ENCODE measurements at regions not wholly inside any gene's neighbourhood (a gene's known extent, or its start where the extent isn't known, plus 50 kb on each side); places are given as distances from the start of the nearest gene placed in this dataset.

DNA sequence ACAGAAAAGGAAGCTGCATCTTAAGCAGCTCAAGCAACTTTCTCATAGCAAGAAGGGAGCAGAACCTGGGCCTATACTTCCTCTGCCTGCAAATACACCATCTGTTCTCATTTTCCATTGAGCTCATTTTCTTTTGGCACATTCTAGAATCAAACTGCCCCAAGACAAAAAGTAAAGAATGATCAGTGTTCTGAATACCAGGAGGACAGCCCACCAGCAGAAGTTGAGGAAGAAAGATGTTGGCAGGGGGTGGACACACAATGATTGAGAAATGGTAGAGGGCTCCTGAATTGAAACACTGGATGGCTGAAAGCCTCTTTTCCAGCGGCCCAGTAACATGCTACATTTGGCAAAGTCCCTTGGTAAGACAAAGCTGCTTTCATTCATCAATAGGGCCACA, 171.8 kb downstream of the MED10 start:
- H3K4me3 ChIP-seq (ENCODE audit: low read depth, low read length) = no peak overlapping the region
- DNase-seq (ENCODE audit: low read depth) = no peak
- TF ChIP-seq, protein P1, sequence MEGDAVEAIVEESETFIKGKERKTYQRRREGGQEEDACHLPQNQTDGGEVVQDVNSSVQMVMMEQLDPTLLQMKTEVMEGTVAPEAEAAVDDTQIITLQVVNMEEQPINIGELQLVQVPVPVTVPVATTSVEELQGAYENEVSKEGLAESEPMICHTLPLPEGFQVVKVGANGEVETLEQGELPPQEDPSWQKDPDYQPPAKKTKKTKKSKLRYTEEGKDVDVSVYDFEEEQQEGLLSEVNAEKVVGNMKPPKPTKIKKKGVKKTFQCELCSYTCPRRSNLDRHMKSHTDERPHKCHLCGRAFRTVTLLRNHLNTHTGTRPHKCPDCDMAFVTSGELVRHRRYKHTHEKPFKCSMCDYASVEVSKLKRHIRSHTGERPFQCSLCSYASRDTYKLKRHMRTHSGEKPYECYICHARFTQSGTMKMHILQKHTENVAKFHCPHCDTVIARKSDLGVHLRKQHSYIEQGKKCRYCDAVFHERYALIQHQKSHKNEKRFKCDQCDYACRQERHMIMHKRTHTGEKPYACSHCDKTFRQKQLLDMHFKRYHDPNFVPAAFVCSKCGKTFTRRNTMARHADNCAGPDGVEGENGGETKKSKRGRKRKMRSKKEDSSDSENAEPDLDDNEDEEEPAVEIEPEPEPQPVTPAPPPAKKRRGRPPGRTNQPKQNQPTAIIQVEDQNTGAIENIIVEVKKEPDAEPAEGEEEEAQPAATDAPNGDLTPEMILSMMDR (IDR thresholded peaks at IDR 0.05; ENCODE audit: insufficient read depth, low read depth, low read length) = no peak

DNA sequence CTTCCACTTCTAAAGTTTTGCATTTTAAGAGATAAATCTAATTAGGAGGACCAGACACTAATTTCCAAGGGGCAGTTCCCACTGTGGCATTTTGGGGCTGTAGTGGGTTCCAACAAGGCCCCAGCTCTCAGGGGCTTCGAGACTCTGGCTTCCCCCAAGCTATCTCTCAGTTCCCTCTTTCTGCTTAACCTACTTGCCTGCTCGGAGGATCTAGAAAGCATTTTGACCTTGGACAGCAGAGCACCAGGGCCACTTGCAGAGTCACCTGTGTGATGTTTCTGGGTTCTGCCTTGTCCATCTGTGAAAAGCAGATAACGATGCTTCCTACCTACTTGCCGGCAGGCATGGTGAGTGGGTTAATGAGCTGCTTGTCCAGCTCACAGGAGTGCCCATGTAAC, 175.4 kb downstream of the MED10 start:
- TF ChIP-seq, protein P1 (IDR thresholded peaks at IDR 0.05; ENCODE audit: insufficient read depth, low read depth, low read length) = no peak
- no peak overlapping the region for H3K4me3 ChIP-seq (ENCODE audit: low read depth, low read length)
- no peak for DNase-seq (ENCODE audit: low read depth)

DNA sequence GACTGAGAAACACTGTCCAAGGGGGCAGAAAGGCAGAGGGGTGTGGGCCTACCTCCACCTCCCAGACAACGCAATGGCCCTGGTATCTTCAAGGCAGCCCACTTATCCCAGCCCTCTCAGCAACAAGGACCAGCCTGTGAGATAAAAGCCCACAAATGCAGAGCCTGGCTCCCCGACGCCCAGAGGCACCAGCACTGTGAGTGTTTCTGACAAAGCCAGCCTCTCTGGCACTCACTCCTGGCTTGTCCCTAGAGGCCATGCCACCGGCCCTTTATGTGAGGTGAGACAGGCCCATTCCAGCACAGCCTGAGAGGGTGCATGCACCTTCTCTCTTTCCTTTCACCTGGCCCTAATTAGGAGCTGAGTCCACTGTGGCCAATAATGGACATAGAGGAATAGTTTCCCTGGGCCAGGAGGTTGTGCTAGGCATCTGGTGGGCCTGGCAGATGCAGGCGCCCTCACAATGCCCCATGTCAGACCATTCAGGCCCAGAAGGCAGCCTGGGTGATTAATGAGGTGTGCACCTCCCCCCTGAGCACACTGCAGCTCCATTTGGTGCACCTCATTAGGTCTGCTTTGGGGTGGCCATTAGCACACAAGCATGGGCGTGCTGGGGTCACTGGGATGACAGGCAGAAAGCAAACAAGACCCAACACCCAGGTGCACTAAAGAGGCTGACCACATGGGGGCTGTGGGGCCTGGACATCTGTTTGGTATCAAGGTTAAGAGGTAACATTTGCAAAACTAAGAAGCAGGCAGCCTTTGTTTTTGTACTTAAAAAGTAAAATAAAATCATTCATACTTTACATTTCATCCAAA, 176.0 kb downstream of the MED10 start:
- TF ChIP-seq, protein P1 (IDR thresholded peaks at IDR 0.05; ENCODE audit: insufficient read depth, low read depth, low read length) = no peak
- DNase-seq (ENCODE audit: low read depth) = no peak
- no peak overlapping the region for H3K4me3 ChIP-seq (ENCODE audit: low read depth, low read length)

DNA sequence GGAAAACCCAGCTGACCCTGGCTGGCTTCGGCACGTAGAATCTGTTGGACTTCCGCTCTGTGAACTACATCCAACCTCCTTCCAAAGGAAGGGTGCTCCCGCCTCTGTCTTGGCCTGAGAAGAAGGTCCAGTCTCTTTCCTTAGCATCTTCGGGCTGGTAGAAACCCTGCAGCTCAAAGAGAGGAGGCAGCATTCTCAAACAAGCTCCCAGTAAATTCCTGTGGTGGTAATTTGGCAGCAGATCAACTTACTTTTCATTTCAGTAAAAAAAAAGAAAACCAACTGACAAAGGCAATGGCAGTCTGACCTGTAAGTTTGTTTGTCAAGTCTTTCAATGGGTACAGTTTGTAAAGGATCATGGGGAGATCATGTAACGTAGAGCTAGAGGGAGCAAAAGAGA, 176.7 kb downstream of the MED10 start:
- no peak overlapping the region for H3K4me3 ChIP-seq (ENCODE audit: low read depth, low read length)
- DNase-seq (ENCODE audit: low read depth) = peak; percentile 5
- TF ChIP-seq, protein P1 (IDR thresholded peaks at IDR 0.05; ENCODE audit: insufficient read depth, low read depth, low read length) = no peak

DNA sequence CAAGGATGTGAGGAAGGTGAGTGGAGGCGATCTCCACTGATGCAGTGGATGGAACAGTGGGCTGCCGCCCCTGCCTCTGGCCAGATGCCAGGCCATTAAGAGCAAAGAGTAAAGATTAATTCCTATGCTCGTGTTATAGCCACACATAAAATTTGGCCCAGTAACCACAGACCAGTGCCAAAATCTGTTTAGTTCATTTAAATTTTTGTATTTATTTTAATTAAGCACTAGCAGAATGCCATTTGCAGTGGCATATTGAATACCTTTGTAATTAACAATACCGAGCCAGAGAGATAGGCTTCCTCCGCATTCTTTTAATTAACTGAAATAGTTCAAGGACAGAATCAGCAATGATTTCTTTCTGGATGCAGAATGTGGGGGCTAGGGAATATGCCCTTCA, 179.8 kb downstream of the MED10 start:
- H3K4me3 ChIP-seq (ENCODE audit: low read depth, low read length) = no peak overlapping the region
- TF ChIP-seq, protein P1 (IDR thresholded peaks at IDR 0.05; ENCODE audit: insufficient read depth, low read depth, low read length) = no peak
- DNase-seq (ENCODE audit: low read depth) = no peak

DNA sequence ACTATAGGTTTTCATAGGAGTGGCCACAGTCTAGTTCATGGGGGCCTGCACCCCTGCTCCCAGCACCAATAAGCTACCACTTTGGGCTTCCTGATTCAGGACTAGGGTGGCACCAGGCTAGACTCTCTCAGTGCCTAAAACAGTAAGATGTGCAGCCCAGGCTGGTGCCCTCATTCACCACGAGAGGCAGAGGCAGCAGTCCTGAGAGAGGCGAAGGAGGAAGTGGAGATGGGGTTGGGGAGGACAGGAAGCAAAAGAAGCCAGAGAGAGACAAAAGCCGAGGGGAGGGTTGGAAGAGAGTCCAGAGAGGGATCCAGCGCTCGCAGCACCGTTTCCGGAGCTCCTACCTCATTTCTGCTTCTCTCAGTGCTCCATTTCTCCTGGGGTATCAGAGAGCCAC, 180.9 kb downstream of the MED10 start:
- DNase-seq (ENCODE audit: low read depth) = no peak
- TF ChIP-seq, protein P1 (IDR thresholded peaks at IDR 0.05; ENCODE audit: insufficient read depth, low read depth, low read length) = no peak
- H3K4me3 ChIP-seq (ENCODE audit: low read depth, low read length) = no peak overlapping the region

Data from fibroblast of villous mesenchyme (primary cell).